ENCODE measurements at regions not wholly inside any gene's neighbourhood (a gene's known extent, or its start where the extent isn't known, plus 50 kb on each side); places are given as distances from the start of the nearest gene placed in this dataset.

- H3K4me3 ChIP-seq (ENCODE audit: insufficient read depth, low read length): no peak overlapping the region
- TF ChIP-seq CTCF (IDR thresholded peaks at IDR 0.05; ENCODE audit: extremely low read depth, low read depth, low read length): no peak
- H3K9me3 ChIP-seq (ENCODE audit: low read depth, low read length): no peaks in the 10 kb centered on the region
- no peaks in the 10 kb centered on the region for H3K36me3 ChIP-seq (ENCODE audit: insufficient read depth, low read length)
- no peak overlapping the region for H2AFZ ChIP-seq (ENCODE audit: low read length)
- H4K20me1 ChIP-seq (ENCODE audit: insufficient read depth, low read length): no peaks in the 10 kb centered on the region
- no peak for DNase-seq (ENCODE audit: insufficient read length, low spot score, missing footprints)
- H3K27ac ChIP-seq (ENCODE audit: low read depth, low read length): no peak overlapping the region
- H3K4me1 ChIP-seq (ENCODE audit: insufficient read depth, low read length): peaks cover 14% of the 10 kb centered on the region
- H3K27me3 ChIP-seq (ENCODE audit: insufficient read depth, low read length): no peaks in the 10 kb centered on the region
- H3K4me2 ChIP-seq (ENCODE audit: insufficient read depth, low read length): no peak overlapping the region
- no peaks in the 10 kb centered on the region for H3K79me2 ChIP-seq (ENCODE audit: insufficient read depth, low read length)
Measured at GRCh38 chr18:56312551-56313335, 325.6 kb downstream of the TXNL1 start.

GRCh38 chr18:56309104-56309503, 329.3 kb downstream of the TXNL1 start:
- no peaks in the 10 kb centered on the region for H3K79me2 ChIP-seq (ENCODE audit: insufficient read depth, low read length)
- H4K20me1 ChIP-seq (ENCODE audit: insufficient read depth, low read length): no peaks in the 10 kb centered on the region
- peaks cover 5% of the 10 kb centered on the region for H3K4me1 ChIP-seq (ENCODE audit: insufficient read depth, low read length)
- H3K4me2 ChIP-seq (ENCODE audit: insufficient read depth, low read length): no peak overlapping the region
- no peaks in the 10 kb centered on the region for H3K36me3 ChIP-seq (ENCODE audit: insufficient read depth, low read length)
- H3K9me3 ChIP-seq (ENCODE audit: low read depth, low read length): no peaks in the 10 kb centered on the region
- no peak for TF ChIP-seq CTCF (IDR thresholded peaks at IDR 0.05; ENCODE audit: extremely low read depth, low read depth, low read length)
- no peak for DNase-seq (ENCODE audit: insufficient read length, low spot score, missing footprints)
- H2AFZ ChIP-seq (ENCODE audit: low read length): no peak overlapping the region
- H3K4me3 ChIP-seq (ENCODE audit: insufficient read depth, low read length): no peak overlapping the region
- H3K27me3 ChIP-seq (ENCODE audit: insufficient read depth, low read length): no peaks in the 10 kb centered on the region
- no peak overlapping the region for H3K27ac ChIP-seq (ENCODE audit: low read depth, low read length)

- DNase-seq (ENCODE audit: insufficient read length, low spot score, missing footprints): no peak
- H3K36me3 ChIP-seq (ENCODE audit: insufficient read depth, low read length): no peaks in the 10 kb centered on the region
- no peaks in the 10 kb centered on the region for H3K9me3 ChIP-seq (ENCODE audit: low read depth, low read length)
- no peak overlapping the region for H3K4me2 ChIP-seq (ENCODE audit: insufficient read depth, low read length)
- H4K20me1 ChIP-seq (ENCODE audit: insufficient read depth, low read length): no peaks in the 10 kb centered on the region
- H3K27ac ChIP-seq (ENCODE audit: low read depth, low read length): no peak overlapping the region
- no peaks in the 10 kb centered on the region for H3K27me3 ChIP-seq (ENCODE audit: insufficient read depth, low read length)
- no peak overlapping the region for H2AFZ ChIP-seq (ENCODE audit: low read length)
- no peak overlapping the region for H3K4me3 ChIP-seq (ENCODE audit: insufficient read depth, low read length)
- no peaks in the 10 kb centered on the region for H3K79me2 ChIP-seq (ENCODE audit: insufficient read depth, low read length)
- TF ChIP-seq CTCF (IDR thresholded peaks at IDR 0.05; ENCODE audit: extremely low read depth, low read depth, low read length): no peak
- H3K4me1 ChIP-seq (ENCODE audit: insufficient read depth, low read length): no peaks in the 10 kb centered on the region
Measured at GRCh38 chr18:56307354-56308170, 330.8 kb downstream of the TXNL1 start.

GRCh38 chr18:56306797-56307196, 331.6 kb downstream of the TXNL1 start:
- Histone ChIP-seq H3K4me3 (ENCODE audit: insufficient read depth, low read length) (no peak overlapping the region), H3K27ac (ENCODE audit: low read depth, low read length) (no peak overlapping the region), H3K4me1 (ENCODE audit: insufficient read depth, low read length) (no peaks in the 10 kb centered on the region), H3K9me3 (ENCODE audit: low read depth, low read length) (no peaks in the 10 kb centered on the region), H4K20me1 (ENCODE audit: insufficient read depth, low read length) (no peaks in the 10 kb centered on the region), H3K4me2 (ENCODE audit: insufficient read depth, low read length) (no peak overlapping the region), H3K79me2 (ENCODE audit: insufficient read depth, low read length) (no peaks in the 10 kb centered on the region), H2AFZ (ENCODE audit: low read length) (no peak overlapping the region), H3K27me3 (ENCODE audit: insufficient read depth, low read length) (no peaks in the 10 kb centered on the region), H3K36me3 (ENCODE audit: insufficient read depth, low read length) (no peaks in the 10 kb centered on the region)
- no peak for DNase-seq (ENCODE audit: insufficient read length, low spot score, missing footprints)
- TF ChIP-seq CTCF (IDR thresholded peaks at IDR 0.05; ENCODE audit: extremely low read depth, low read depth, low read length): no peak

Data from osteoblast (primary cell).